Ovary (tissue), 7 donors: ENCODE measurements at regions not wholly inside any gene's neighbourhood (a gene's known extent, or its start where the extent isn't known, plus 50 kb on each side); places are given as distances from the start of the nearest gene placed in this dataset.

Experiments used
- DNase-seq, 5 donors: peaks; one replicate each; pipeline ENCODE4 v3.0.0-alpha.2; 2019 to 2020
- H3K27ac ChIP-seq, 2 donors: fragments of 200-600 bp; one replicate each; pipeline versions ENCODE4 v1.5.1 to v1.8.0; 2019 to 2022
- H3K27me3 ChIP-seq: fragments of 200-600 bp; one replicate; pipeline ENCODE4 v1.8.0; 2022
- H3K36me3 ChIP-seq: fragments of 200-600 bp; sonication (generic); one replicate; pipeline ENCODE4 v1.5.1; 2019
- H3K4me1 ChIP-seq: one replicate; pipeline ENCODE4 v1.8.1; 2013; ENCODE audit warnings: mild to moderate bottlenecking, moderate library complexity; ENCODE audit not compliant: insufficient read depth
- H3K4me3 ChIP-seq: fragments of 200-600 bp; sonication (generic); one replicate; pipeline ENCODE4 v1.5.1; 2017
- H3K9me3 ChIP-seq, 2 donors: fragments of 200-600 bp in 1 of 2; sonication (generic) in 1 of 2; one replicate each; pipeline versions ENCODE4 v1.5.1 to v1.8.1; 2013 to 2019; ENCODE audit warnings: mild to moderate bottlenecking in 1 of 2, moderate library complexity in 1 of 2
- CTCF ChIP-seq, 3 donors: fragments of 450-650 bp in 2 of 3; fragments of 200-600 bp in 1 of 3; IDR thresholded peaks; one replicate each; pipeline versions ENCODE4 v1.5.1 to v1.8.0; 2016 to 2022; ENCODE audit warnings: antibody characterized with exemption in 3 of 3, mild to moderate bottlenecking in 1 of 3
- EP300 ChIP-seq: sonication (generic); formaldehyde crosslinking; IDR thresholded peaks from one replicate; pipeline ENCODE4 v1.6.1; 2017; ENCODE audit warnings: antibody characterized with exemption
- POLR2A ChIP-seq: fragments of 450-650 bp; IDR thresholded peaks from one replicate; pipeline ENCODE4 v1.6.1; 2017; ENCODE audit warnings: antibody characterized with exemption, mild to moderate bottlenecking, moderate library complexity
- WGBS, 3 donors: extraction: QIAGEN DNeasy Blood & Tissue Kit in 1 of 3; methylation state at CpG; one replicate each; pipeline versions ENCODE4 v1.1.5 to v1.1.7; 2013 to 2017; 5-methylcytosine and 5-hydroxymethylcytosine counted together
- intact Hi-C, 4 donors: fragments of 100-400 bp; cut with DNase I; formaldehyde crosslinking; loops; one replicate each; pipeline versions ENCODE4 v1.11.0 to v1.15.1; 2022 to 2023
- donor health status: DM: no; HTN: no; CAD: no; lungs with moderate emphysema.
- donor health status: DM: no; HTN: no; CAD: no.
- donor health status: Bipolar disorder and iron deficiency.
- donor health status: DM: no; HTN: no; CAD: no.
- donor health status: DM: yes; HTN: yes; CAD: no.

DNA sequence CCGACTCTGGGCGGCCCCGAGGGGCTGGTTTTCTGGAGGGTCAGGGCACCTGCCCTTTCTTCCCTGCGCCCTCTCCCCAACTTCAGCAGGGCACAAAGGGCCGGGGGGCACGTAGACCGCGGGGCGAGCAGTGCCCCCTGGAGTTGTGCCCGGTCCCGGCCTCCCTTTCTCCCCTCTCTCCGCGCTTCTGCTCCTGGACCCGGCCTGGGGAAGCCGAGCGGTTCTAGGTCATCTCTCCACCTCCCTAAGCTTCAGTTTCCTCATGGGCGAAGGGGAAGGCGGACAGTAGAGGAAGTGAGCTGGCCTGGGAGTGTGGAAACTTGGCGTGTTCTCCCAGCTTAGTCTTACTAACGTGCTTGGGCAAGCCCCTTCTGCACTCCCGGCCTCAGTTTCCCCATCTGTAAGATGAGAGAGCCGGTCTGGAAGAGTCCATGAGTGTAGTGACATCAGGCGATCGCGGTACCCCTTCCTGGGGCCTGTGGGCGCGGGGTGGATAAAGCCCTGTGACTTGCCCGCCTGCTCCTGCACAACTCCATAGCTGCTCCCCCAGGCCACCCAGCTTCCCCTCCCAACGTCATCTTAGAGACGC, 158.6 kb upstream of the PARP11 start:
- H3K27me3 ChIP-seq: no peaks in the 10 kb centered on the region
- no peaks in the 10 kb centered on the region for H3K9me3 ChIP-seq
- no peak overlapping the region for H3K27ac ChIP-seq
- WGBS, 3 donors: 53 to 65% (median 61%) methylated on average over 30 of the region's 30 CpGs
- H3K36me3 ChIP-seq: no peaks in the 10 kb centered on the region
- intact Hi-C loops: loop anchor here in 2 of 4 donors (5.0 to 10.0 kb wide), 3 partner anchors 144 to 727 kb away; partner anchors contain the start of gene CCND2 (in 1 of the 2)
- peak overlapping the region; percentile 20 for H3K4me3 ChIP-seq
- DNase-seq: peak in 3 of 5 donors; percentile 17 to 41 (median 28)
- H3K4me1 ChIP-seq: peaks cover 7% of the 10 kb centered on the region
- TF ChIP-seq POLR2A (no peak), EP300 (no peak), CTCF (IDR thresholded peaks at IDR 0.05) (no peak)

GRCh38 chr12:4030929-4031702, 157.9 kb upstream of the PARP11 start:
- DNase-seq: peak; percentile 77 to 90 (median 86)
- intact Hi-C loops: loop anchor here in 2 of 4 donors (5.0 to 10.0 kb wide), 3 partner anchors 144 to 726 kb away; partner anchors contain the start of gene CCND2 (in 1 of the 2)
- peak overlapping the region; percentile 23 to 33 for H3K27ac ChIP-seq

GRCh38 chr12:4027412-4027811, 154.2 kb upstream of the PARP11 start:
- Histone ChIP-seq H3K36me3 (no peaks in the 10 kb centered on the region), H3K27ac (no peak overlapping the region), H3K27me3 (no peaks in the 10 kb centered on the region), H3K9me3 (no peaks in the 10 kb centered on the region), H3K4me3 (no peak overlapping the region), H3K4me1 (peaks cover 7% of the 10 kb centered on the region)
- 53 to 77% (median 71%) methylated on average over 4 of the region's 4 CpGs for WGBS, 3 donors
- TF ChIP-seq POLR2A (no peak), EP300 (no peak), CTCF (IDR thresholded peaks at IDR 0.05) (no peak)
- no peak for DNase-seq
- intact Hi-C loops: no loop called here

More at GRCh38 chr12:4030929-4031702, 157.9 kb upstream of the PARP11 start:
- TF ChIP-seq CTCF (IDR thresholded peaks at IDR 0.05): peak in 1 of 3 donors; percentile 18
- TF ChIP-seq EP300: no peak
- WGBS, 3 donors: 1 to 2% (median 2%) methylated on average over 60 to 75 of the region's 75 CpGs
- Histone ChIP-seq H3K4me3 (peak overlapping the region; percentile 57), H3K9me3 (no peaks in the 10 kb centered on the region), H3K36me3 (no peaks in the 10 kb centered on the region), H3K4me1 (peaks cover 7% of the 10 kb centered on the region), H3K27me3 (no peaks in the 10 kb centered on the region)

DNA sequence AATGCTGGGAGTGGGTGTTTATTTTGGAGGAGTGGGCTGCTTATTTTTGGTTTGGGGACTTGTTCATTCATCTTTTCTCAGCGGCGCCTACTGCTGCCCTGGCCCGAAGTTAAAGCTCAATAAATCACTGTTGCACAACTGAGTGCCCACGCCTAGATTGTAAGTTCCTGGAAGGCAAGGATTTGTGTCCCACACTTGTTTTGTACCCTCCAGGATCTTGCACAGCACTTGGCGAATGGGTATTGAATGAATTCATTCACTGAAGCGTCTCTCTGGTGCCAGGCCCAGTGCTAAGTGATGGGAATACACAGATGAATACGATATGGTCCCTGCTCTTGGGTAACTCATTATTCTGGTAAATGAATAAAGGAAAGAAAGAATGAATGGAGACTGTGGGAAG, 153.3 kb upstream of the PARP11 start:
- intact Hi-C loops: no loop called here
- no peaks in the 10 kb centered on the region for H3K27me3 ChIP-seq
- peaks cover 4% of the 10 kb centered on the region for H3K4me1 ChIP-seq
- H3K9me3 ChIP-seq: no peaks in the 10 kb centered on the region
- no peak overlapping the region for H3K4me3 ChIP-seq
- TF ChIP-seq EP300: no peak
- TF ChIP-seq CTCF (IDR thresholded peaks at IDR 0.05): no peak
- no peak for TF ChIP-seq POLR2A
- 91 to 97% (median 96%) methylated on average over 7 of the region's 7 CpGs for WGBS, 3 donors
- no peak for DNase-seq
- no peaks in the 10 kb centered on the region for H3K36me3 ChIP-seq
- no peak overlapping the region for H3K27ac ChIP-seq
